ENCODE measurements at regions not wholly inside any gene's neighbourhood (a gene's known extent, or its start where the extent isn't known, plus 50 kb on each side); places are given as distances from the start of the nearest gene placed in this dataset.

DNA sequence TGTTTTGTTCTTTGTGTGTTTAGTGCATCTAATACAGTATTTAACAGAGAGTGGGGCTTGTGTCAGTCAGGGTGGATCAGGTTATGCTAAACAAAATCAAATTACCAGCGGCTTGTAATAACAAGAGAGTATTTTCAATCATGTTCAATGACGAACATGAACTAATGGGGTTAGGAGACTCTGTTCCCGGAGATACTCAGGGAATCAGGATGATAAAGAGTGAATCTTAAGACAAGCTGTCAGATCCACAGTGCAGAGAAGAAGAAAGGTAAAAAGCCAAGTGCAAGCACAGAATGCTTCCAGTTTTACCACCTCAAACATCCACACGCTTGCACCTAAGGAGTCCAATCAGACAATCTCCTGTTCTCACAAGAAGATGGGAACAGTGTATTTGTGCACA, 1331.5 kb upstream of the TMEM132C start:
- TF ChIP-seq CTCF (conservative IDR thresholded peaks at IDR 0.05) (no peak), ZFX (IDR thresholded peaks at IDR 0.05) (no peak)
